OCI-LY3 (cell line): ENCODE measurements at regions not wholly inside any gene's neighbourhood (a gene's known extent, or its start where the extent isn't known, plus 50 kb on each side); places are given as distances from the start of the nearest gene placed in this dataset.
"Not testable (repeated sequence)": the region's sequence is repeated elsewhere in the genome, so short reads cannot be mapped to it uniquely, and the experiment has no call there.

Source experiments
- H2AFZ ChIP-seq: fragments of 200-600, 300-600 bp; shearing (Covaris generic); 2 replicates; pipeline ENCODE4 v1.6.0; 2014; ENCODE audit warnings: antibody characterized with exemption, low read depth, low read length
- H3K27ac ChIP-seq: fragments of 200-600, 300-600 bp; sonication (generic); 2 replicates; pipeline ENCODE4 v1.5.1; 2014; ENCODE audit warnings: mild to moderate bottlenecking, low read length, moderate library complexity, mixed read lengths
- H3K27me3 ChIP-seq: fragments of 200-600, 300-600 bp; sonication (generic); 2 replicates; pipeline ENCODE4 v1.6.1; 2014; ENCODE audit warnings: low read depth, low read length, mixed read lengths
- H3K36me3 ChIP-seq: fragments of 200-600, 300-600 bp; sonication (generic); replicated peaks from 2 replicates; pipeline ENCODE3; 2014; ENCODE audit warnings: low read depth, low read length, mixed read lengths
- H3K4me1 ChIP-seq: fragments of 300-600, 200-600 bp; sonication (generic); 2 replicates; pipeline ENCODE4 v1.6.1; 2014; ENCODE audit warnings: low read length, mixed read lengths
- H3K4me2 ChIP-seq: fragments of 200-600, 300-600 bp; sonication (generic); 2 replicates; pipeline ENCODE4 v1.6.1; 2014; ENCODE audit warnings: low read length, mixed read lengths
- H3K4me3 ChIP-seq: fragments of 300-600, 200-600 bp; sonication (generic); 2 replicates; pipeline ENCODE4 v1.5.1; 2014; ENCODE audit warnings: antibody characterized with exemption, mild to moderate bottlenecking, low read length, moderate library complexity
- H3K79me2 ChIP-seq: fragments of 300-600, 200-600 bp; shearing (Covaris generic); 2 replicates; pipeline ENCODE4 v1.6.1; 2014; ENCODE audit warnings: mild to moderate bottlenecking, low read length, mixed read lengths
- H3K9ac ChIP-seq: fragments of 300-600, 200-600 bp; shearing (Covaris generic); 2 replicates; pipeline ENCODE4 v1.6.0; 2014; ENCODE audit warnings: mild to moderate bottlenecking, low read length, moderate library complexity
- H3K9me3 ChIP-seq: fragments of 200-600, 300-600 bp; shearing (Covaris generic); 2 replicates; pipeline ENCODE4 v1.6.1; 2014; ENCODE audit warnings: low read length, mixed read lengths; ENCODE audit not compliant: insufficient read depth
- H4K20me1 ChIP-seq: fragments of 200-600, 300-600 bp; sonication (generic); 2 replicates; pipeline ENCODE4 v1.6.1; 2016; ENCODE audit warnings: low read length, mixed read lengths; ENCODE audit not compliant: insufficient read depth
- EZH2phosphoT487 ChIP-seq: fragments of 200-600 bp; shearing (Covaris generic); IDR thresholded peaks from 2 replicates; pipeline ENCODE4 v1.6.1; 2018; ENCODE audit warnings: antibody characterized with exemption, mixed run types, low read depth
- TF ChIP-seq, protein P1 (sequence below): fragments of 200-600, 300-600 bp; sonication (generic); IDR thresholded peaks from 2 replicates; pipeline ENCODE4 v1.5.1; 2014; ENCODE audit warnings: antibody characterized with exemption, low read length, low read depth

GRCh38 chr13:46492946-46493345 is 60.0 kb upstream of the LRCH1 start:
- Histone ChIP-seq H3K4me2 (no peak overlapping the region), H3K27me3 (no peaks in the 10 kb centered on the region), H3K9me3 (no peaks in the 10 kb centered on the region)

GRCh38 chr13:46491641-46492040 is 61.3 kb upstream of the LRCH1 start:
- H2AFZ ChIP-seq: no peak overlapping the region
- no peaks in the 10 kb centered on the region for H3K27me3 ChIP-seq
- H3K4me2 ChIP-seq: no peak overlapping the region
- H3K9ac ChIP-seq: no peak overlapping the region
- no peak overlapping the region for H3K27ac ChIP-seq
- peaks cover 6% of the 10 kb centered on the region for H3K36me3 ChIP-seq
- no peak overlapping the region for H3K4me3 ChIP-seq
- TF ChIP-seq EZH2phosphoT487: no peak
- TF ChIP-seq, protein P1, sequence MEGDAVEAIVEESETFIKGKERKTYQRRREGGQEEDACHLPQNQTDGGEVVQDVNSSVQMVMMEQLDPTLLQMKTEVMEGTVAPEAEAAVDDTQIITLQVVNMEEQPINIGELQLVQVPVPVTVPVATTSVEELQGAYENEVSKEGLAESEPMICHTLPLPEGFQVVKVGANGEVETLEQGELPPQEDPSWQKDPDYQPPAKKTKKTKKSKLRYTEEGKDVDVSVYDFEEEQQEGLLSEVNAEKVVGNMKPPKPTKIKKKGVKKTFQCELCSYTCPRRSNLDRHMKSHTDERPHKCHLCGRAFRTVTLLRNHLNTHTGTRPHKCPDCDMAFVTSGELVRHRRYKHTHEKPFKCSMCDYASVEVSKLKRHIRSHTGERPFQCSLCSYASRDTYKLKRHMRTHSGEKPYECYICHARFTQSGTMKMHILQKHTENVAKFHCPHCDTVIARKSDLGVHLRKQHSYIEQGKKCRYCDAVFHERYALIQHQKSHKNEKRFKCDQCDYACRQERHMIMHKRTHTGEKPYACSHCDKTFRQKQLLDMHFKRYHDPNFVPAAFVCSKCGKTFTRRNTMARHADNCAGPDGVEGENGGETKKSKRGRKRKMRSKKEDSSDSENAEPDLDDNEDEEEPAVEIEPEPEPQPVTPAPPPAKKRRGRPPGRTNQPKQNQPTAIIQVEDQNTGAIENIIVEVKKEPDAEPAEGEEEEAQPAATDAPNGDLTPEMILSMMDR: no peak
- no peaks in the 10 kb centered on the region for H4K20me1 ChIP-seq
- H3K4me1 ChIP-seq: peaks cover 17% of the 10 kb centered on the region
- H3K9me3 ChIP-seq: peaks cover 5% of the 10 kb centered on the region
- H3K79me2 ChIP-seq: no peaks in the 10 kb centered on the region

More at GRCh38 chr13:46492946-46493345, 60.0 kb upstream of the LRCH1 start:
- H4K20me1 ChIP-seq: no peaks in the 10 kb centered on the region
- H3K36me3 ChIP-seq: no peaks in the 10 kb centered on the region
- H2AFZ ChIP-seq: no peak overlapping the region
- no peak overlapping the region for H3K9ac ChIP-seq
- peaks cover 17% of the 10 kb centered on the region for H3K4me1 ChIP-seq
- no peaks in the 10 kb centered on the region for H3K79me2 ChIP-seq
- no peak overlapping the region for H3K4me3 ChIP-seq
- no peak overlapping the region for H3K27ac ChIP-seq
- TF ChIP-seq, protein P1: peak; percentile 94
- no peak for TF ChIP-seq EZH2phosphoT487

DNA sequence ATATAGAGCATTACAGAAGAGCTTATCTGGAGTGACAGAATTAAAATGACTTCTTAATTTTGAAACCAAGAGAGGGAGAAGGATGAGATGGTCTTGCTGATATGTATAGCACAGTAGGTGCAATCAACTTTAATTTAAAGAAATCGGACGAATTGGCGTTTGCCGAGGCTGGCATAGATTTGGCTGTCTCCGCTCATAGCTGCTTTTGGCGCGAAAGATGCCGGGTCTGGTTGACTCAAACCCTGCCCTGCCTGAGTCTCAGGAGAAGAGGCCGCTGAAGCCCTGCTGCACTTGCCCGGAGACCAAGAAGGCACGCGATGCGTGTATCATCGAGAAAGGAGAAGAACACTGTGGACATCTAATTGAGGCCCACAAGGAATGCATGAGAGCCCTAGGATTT is 62.3 kb upstream of the LRCH1 start:
- H3K4me1 ChIP-seq: peaks cover 17% of the 10 kb centered on the region
- not testable (repeated sequence) for H3K79me2 ChIP-seq, H3K4me2 ChIP-seq, H4K20me1 ChIP-seq, H3K9ac ChIP-seq, H3K27ac ChIP-seq, H3K4me3 ChIP-seq, H3K27me3 ChIP-seq, H2AFZ ChIP-seq
- H3K9me3 ChIP-seq: peaks cover 15% of the 10 kb centered on the region
- peaks cover 10% of the 10 kb centered on the region for H3K36me3 ChIP-seq

- H3K4me3 ChIP-seq: no peak overlapping the region
- H3K4me2 ChIP-seq: peak overlapping the region; percentile 2; the same call in 1 of the 2 replicates
- H2AFZ ChIP-seq: no peak overlapping the region
- H3K9ac ChIP-seq: no peak overlapping the region
- H3K27ac ChIP-seq: no peak overlapping the region
- H4K20me1 ChIP-seq: no peaks in the 10 kb centered on the region
- H3K4me1 ChIP-seq: peaks cover 12% of the 10 kb centered on the region
- TF ChIP-seq, protein P1: no peak
- no peak for TF ChIP-seq EZH2phosphoT487
- H3K36me3 ChIP-seq: peaks cover 13% of the 10 kb centered on the region
- H3K79me2 ChIP-seq: no peaks in the 10 kb centered on the region
- no peaks in the 10 kb centered on the region for H3K27me3 ChIP-seq
- peaks cover 18% of the 10 kb centered on the region for H3K9me3 ChIP-seq
These were observed 62.8 kb upstream of the LRCH1 start for GRCh38 chr13:46490129-46490528.
